GM19025 (cell line): ENCODE measurements at regions not wholly inside any gene's neighbourhood (a gene's known extent, or its start where the extent isn't known, plus 50 kb on each side); places are given as distances from the start of the nearest gene placed in this dataset.
"Not testable (repeated sequence)": the region's sequence is repeated elsewhere in the genome, so short reads cannot be mapped to it uniquely, and the experiment has no call there.

Experiments used
- ATAC-seq: cut with Tn5 transposase; IDR thresholded peaks from one replicate; pipeline ENCODE4 v1.9.1; 2021; ENCODE audit warnings: mild to moderate bottlenecking, low read depth, moderate library complexity; ENCODE audit not compliant: unreplicated experiment

GRCh38 chr18:73189718-73190117, 321.9 kb upstream of the NETO1 start:
- ATAC-seq: no peak

- no peak for ATAC-seq
Measured at GRCh38 chr18:73168236-73168635, 300.4 kb upstream of the NETO1 start.

- ATAC-seq: no peak
Measured at GRCh38 chr18:73164430-73164829, 296.6 kb upstream of the NETO1 start.

GRCh38 chr18:73163236-73163635, 295.4 kb upstream of the NETO1 start:
- ATAC-seq: no peak

- ATAC-seq: no peak
Measured at GRCh38 chr18:73156117-73156516, 288.3 kb upstream of the NETO1 start.

- ATAC-seq: no peak
Measured at GRCh38 chr18:73153271-73153670, 285.5 kb upstream of the NETO1 start.

- ATAC-seq: no peak
Measured at GRCh38 chr18:73151086-73151485, 283.3 kb upstream of the NETO1 start.

GRCh38 chr18:73150199-73150598, 282.4 kb upstream of the NETO1 start:
- ATAC-seq: no peak

- ATAC-seq: no peak
Measured at GRCh38 chr18:73147590-73147989, 279.8 kb upstream of the NETO1 start.

- no peak for ATAC-seq
Measured at GRCh38 chr18:73144030-73144429, 276.2 kb upstream of the NETO1 start.

GRCh38 chr18:73136134-73136533, 268.3 kb upstream of the NETO1 start:
- ATAC-seq: no peak

GRCh38 chr18:73124175-73124574, 256.4 kb upstream of the NETO1 start:
- ATAC-seq: no peak

- no peak for ATAC-seq
Measured at GRCh38 chr18:73121207-73121606, 253.4 kb upstream of the NETO1 start.

- no peak for ATAC-seq
Measured at GRCh38 chr18:73120626-73121025, 252.8 kb upstream of the NETO1 start.

- ATAC-seq: no peak
Measured at GRCh38 chr18:73119574-73119973, 251.8 kb upstream of the NETO1 start.

GRCh38 chr18:73118121-73118816, 250.5 kb upstream of the NETO1 start:
- ATAC-seq: no peak

- no peak for ATAC-seq
Measured at GRCh38 chr18:73110307-73110706, 242.5 kb upstream of the NETO1 start.

- ATAC-seq: no peak
Measured at GRCh38 chr18:73101977-73102376, 234.2 kb upstream of the NETO1 start.

GRCh38 chr18:73101491-73101890, 233.7 kb upstream of the NETO1 start:
- ATAC-seq: not testable (repeated sequence)

- ATAC-seq: no peak
Measured at GRCh38 chr18:73099759-73100158, 232.0 kb upstream of the NETO1 start.

- no peak for ATAC-seq
Measured at GRCh38 chr18:73093687-73094250, 226.0 kb upstream of the NETO1 start.

- ATAC-seq: no peak
Measured at GRCh38 chr18:73088445-73088844, 220.7 kb upstream of the NETO1 start.
